ENCODE measurements at regions not wholly inside any gene's neighbourhood (a gene's known extent, or its start where the extent isn't known, plus 50 kb on each side); places are given as distances from the start of the nearest gene placed in this dataset.

- Histone ChIP-seq H3K79me2 (ENCODE audit: low read length) (no peaks in the 10 kb centered on the region), H4K20me1 (ENCODE audit: low read length) (no peaks in the 10 kb centered on the region), H3K4me2 (ENCODE audit: low read length) (no peak overlapping the region), H3K27ac (ENCODE audit: low read length) (no peak overlapping the region), H3K4me3 (ENCODE audit: low read length) (no peak overlapping the region), H3K36me3 (ENCODE audit: low read depth, low read length) (no peaks in the 10 kb centered on the region), H3K27me3 (ENCODE audit: low read length) (no peaks in the 10 kb centered on the region), H3F3A (ENCODE audit: low read length, unreplicated experiment) (no peaks in the 10 kb centered on the region), H3K9ac (ENCODE audit: low read length) (no peak overlapping the region), H2AFZ (ENCODE audit: low read length) (no peak overlapping the region), H3K9me2 (replicated peaks; ENCODE audit: low read length) (no peaks in the 10 kb centered on the region), H3K4me1 (ENCODE audit: insufficient read depth, low read length) (no peaks in the 10 kb centered on the region), H3K9me3 (ENCODE audit: low read length) (no peaks in the 10 kb centered on the region)
- intact Hi-C loops (cut with micrococcal nuclease), result loop anchor here (5.0 kb wide), 2 partner anchors 45 to 105 kb away; no protein-coding TSS in a partner anchor
- no TSS peak for BruUV-seq (replicated peaks)
- ChIA-PET POLR2A (ENCODE audit: unreplicated experiment) (no interaction called here), CTCF (no interaction called here)
- ATAC-seq (no peak), DNase-seq (no peak)
- TF ChIP-seq EZH2phosphoT487 (IDR thresholded peaks at IDR 0.05; ENCODE audit: borderline replicate concordance, low read length), result no peak
- TF ChIP-seq, protein P1, sequence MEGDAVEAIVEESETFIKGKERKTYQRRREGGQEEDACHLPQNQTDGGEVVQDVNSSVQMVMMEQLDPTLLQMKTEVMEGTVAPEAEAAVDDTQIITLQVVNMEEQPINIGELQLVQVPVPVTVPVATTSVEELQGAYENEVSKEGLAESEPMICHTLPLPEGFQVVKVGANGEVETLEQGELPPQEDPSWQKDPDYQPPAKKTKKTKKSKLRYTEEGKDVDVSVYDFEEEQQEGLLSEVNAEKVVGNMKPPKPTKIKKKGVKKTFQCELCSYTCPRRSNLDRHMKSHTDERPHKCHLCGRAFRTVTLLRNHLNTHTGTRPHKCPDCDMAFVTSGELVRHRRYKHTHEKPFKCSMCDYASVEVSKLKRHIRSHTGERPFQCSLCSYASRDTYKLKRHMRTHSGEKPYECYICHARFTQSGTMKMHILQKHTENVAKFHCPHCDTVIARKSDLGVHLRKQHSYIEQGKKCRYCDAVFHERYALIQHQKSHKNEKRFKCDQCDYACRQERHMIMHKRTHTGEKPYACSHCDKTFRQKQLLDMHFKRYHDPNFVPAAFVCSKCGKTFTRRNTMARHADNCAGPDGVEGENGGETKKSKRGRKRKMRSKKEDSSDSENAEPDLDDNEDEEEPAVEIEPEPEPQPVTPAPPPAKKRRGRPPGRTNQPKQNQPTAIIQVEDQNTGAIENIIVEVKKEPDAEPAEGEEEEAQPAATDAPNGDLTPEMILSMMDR (conservative IDR thresholded peaks at IDR 0.05; ENCODE audit: low read depth, low read length), result no peak
- TF ChIP-seq EZH2 (IDR thresholded peaks at IDR 0.05; ENCODE audit: low read length, unreplicated experiment), result no peak
Measured at GRCh38 chr14:103186909-103187586, 63.8 kb downstream of the TNFAIP2 start.

- BruUV-seq (replicated peaks), result no TSS peak
- CTCF ChIA-PET, result no interaction called here
- Histone ChIP-seq H3K27me3 (ENCODE audit: low read length) (no peaks in the 10 kb centered on the region), H3K9me3 (ENCODE audit: low read length) (no peaks in the 10 kb centered on the region), H3F3A (ENCODE audit: low read length, unreplicated experiment) (no peaks in the 10 kb centered on the region), H3K36me3 (ENCODE audit: low read depth, low read length) (no peaks in the 10 kb centered on the region), H3K4me3 (ENCODE audit: low read length) (no peak overlapping the region), H4K20me1 (ENCODE audit: low read length) (no peaks in the 10 kb centered on the region), H3K79me2 (ENCODE audit: low read length) (no peaks in the 10 kb centered on the region), H3K9me2 (replicated peaks; ENCODE audit: low read length) (no peaks in the 10 kb centered on the region), H3K4me2 (ENCODE audit: low read length) (no peak overlapping the region), H3K4me1 (ENCODE audit: insufficient read depth, low read length) (no peaks in the 10 kb centered on the region), H3K9ac (ENCODE audit: low read length) (no peak overlapping the region), H2AFZ (ENCODE audit: low read length) (no peak overlapping the region), H3K27ac (ENCODE audit: low read length) (no peak overlapping the region)
- intact Hi-C loops (cut with micrococcal nuclease), result loop anchor here (5.0 kb wide), 2 partner anchors 46 to 104 kb away; no protein-coding TSS in a partner anchor
- DNase-seq (no peak), ATAC-seq (no peak)
- no peak for TF ChIP-seq EZH2phosphoT487 (IDR thresholded peaks at IDR 0.05; ENCODE audit: borderline replicate concordance, low read length)
- TF ChIP-seq, protein P1 (conservative IDR thresholded peaks at IDR 0.05; ENCODE audit: low read depth, low read length), result no peak
- TF ChIP-seq EZH2 (IDR thresholded peaks at IDR 0.05; ENCODE audit: low read length, unreplicated experiment), result no peak
- POLR2A ChIA-PET (ENCODE audit: unreplicated experiment), result no interaction called here
Measured at GRCh38 chr14:103187911-103188310, 64.7 kb downstream of the TNFAIP2 start.

DNA sequence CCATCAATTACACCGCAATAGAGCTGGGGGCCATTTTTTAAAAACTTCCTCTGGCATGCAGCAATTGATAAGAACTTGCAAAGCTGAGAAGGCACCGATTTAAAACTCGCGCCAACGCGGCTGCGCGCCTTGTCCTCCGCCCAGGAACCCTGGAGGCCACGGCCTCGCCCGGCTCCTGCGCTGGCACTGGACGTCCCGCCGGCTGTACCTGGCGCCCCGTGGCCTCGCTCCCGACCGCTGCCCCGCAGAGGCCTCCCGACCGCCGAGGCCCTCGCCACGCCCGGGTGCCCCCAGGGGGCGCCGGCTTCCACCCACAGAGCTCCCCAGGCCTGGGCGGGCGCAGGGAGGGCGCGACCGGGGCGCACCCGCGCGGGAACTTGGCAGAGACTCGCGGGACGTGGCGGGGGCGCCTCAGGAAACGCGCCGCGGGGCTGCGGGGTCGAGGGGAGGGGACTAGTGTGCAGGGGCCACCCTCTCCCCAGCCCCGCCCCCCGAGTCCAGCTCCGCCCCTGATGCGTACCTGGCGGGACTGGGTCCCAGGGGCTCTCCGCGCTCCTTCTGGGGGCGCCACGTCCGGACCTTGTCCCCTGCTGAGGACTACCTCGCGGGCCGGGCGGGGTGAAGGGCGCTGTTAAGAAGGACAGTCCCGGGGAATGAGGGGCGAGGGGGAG lies 65.7 kb downstream of the TNFAIP2 start:
- ATAC-seq (no peak), DNase-seq (no peak)
- Histone ChIP-seq H3K9me3 (ENCODE audit: low read length) (no peaks in the 10 kb centered on the region), H3K4me1 (ENCODE audit: insufficient read depth, low read length) (no peaks in the 10 kb centered on the region), H3F3A (ENCODE audit: low read length, unreplicated experiment) (no peaks in the 10 kb centered on the region), H4K20me1 (ENCODE audit: low read length) (no peaks in the 10 kb centered on the region), H3K9me2 (replicated peaks; ENCODE audit: low read length) (no peaks in the 10 kb centered on the region), H3K27me3 (ENCODE audit: low read length) (no peaks in the 10 kb centered on the region), H3K4me3 (ENCODE audit: low read length) (no peak overlapping the region), H3K36me3 (ENCODE audit: low read depth, low read length) (no peaks in the 10 kb centered on the region), H3K79me2 (ENCODE audit: low read length) (no peaks in the 10 kb centered on the region), H3K9ac (ENCODE audit: low read length) (no peak overlapping the region), H3K4me2 (ENCODE audit: low read length) (no peak overlapping the region), H3K27ac (ENCODE audit: low read length) (no peak overlapping the region), H2AFZ (ENCODE audit: low read length) (no peak overlapping the region)
- intact Hi-C loops (cut with micrococcal nuclease), result loop anchor here (5.0 kb wide), 2 partner anchors 47 to 103 kb away; no protein-coding TSS in a partner anchor
- ChIA-PET CTCF (no interaction called here), POLR2A (ENCODE audit: unreplicated experiment) (no interaction called here)
- BruUV-seq (replicated peaks), result no TSS peak
- TF ChIP-seq, protein P1 (conservative IDR thresholded peaks at IDR 0.05; ENCODE audit: low read depth, low read length), result no peak
- no peak for TF ChIP-seq EZH2phosphoT487 (IDR thresholded peaks at IDR 0.05; ENCODE audit: borderline replicate concordance, low read length)
- no peak for TF ChIP-seq EZH2 (IDR thresholded peaks at IDR 0.05; ENCODE audit: low read length, unreplicated experiment)

Measured in PC-3 (cell line).